Stimulated activated CD8-positive, alpha-beta memory T cell treated with anti-CD3 and anti-CD28 coated beads, Interleukin-2, amount 100 ng/mL, for 48 hours (primary cell): ENCODE measurements at regions not wholly inside any gene's neighbourhood (a gene's known extent, or its start where the extent isn't known, plus 50 kb on each side); places are given as distances from the start of the nearest gene placed in this dataset.
"Not testable (repeated sequence)": the region's sequence is repeated elsewhere in the genome, so short reads cannot be mapped to it uniquely, and the experiment has no call there.

ENCODE experiments used
- DNase-seq, 2 donors: peaks; one replicate each; pipeline ENCODE4 v3.0.0-alpha.2; 2020; ENCODE audit warnings: low read depth in 2 of 2

DNA sequence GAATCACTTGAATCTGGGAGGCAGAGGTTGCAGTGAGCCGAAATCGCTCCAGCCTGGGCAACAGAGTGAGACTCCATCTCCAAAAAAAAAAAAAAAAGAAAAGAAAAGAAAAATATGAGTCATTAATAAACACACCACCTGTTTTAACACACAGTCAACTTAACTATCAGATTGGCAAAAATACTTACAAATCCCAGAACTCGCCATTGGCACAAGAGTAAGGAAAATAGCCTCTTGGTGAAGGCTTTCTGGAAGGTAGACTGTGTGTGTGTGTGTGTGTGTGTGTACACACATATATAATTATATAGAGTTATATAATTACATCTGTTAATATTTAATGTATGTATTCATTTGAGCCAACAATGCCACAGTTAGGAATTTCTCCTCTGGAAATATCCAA, 63.7 kb upstream of the UXS1 start:
- no peak for DNase-seq

DNA sequence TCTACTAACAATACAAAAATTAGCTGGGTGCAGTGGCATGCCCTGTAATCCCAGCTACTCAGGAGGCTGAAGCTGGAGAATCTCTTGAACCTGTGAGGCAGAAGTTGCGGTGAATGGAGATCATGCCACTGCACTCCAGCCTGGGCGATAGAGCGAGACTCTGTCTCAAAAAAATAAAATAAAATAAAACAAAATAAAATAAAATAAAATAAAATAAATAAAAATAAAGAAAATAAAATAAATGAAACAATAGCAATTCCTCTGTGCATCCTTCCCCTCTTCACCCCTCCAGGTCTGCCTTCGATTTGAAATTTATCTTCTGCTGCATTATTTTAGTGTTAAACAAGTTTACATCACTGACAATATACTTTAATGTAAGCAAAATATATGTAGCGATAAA, 63.0 kb upstream of the UXS1 start:
- DNase-seq = no peak

- DNase-seq = not testable (repeated sequence)
These were observed 55.2 kb upstream of the UXS1 start for GRCh38 chr2:106249157-106249828.

DNA sequence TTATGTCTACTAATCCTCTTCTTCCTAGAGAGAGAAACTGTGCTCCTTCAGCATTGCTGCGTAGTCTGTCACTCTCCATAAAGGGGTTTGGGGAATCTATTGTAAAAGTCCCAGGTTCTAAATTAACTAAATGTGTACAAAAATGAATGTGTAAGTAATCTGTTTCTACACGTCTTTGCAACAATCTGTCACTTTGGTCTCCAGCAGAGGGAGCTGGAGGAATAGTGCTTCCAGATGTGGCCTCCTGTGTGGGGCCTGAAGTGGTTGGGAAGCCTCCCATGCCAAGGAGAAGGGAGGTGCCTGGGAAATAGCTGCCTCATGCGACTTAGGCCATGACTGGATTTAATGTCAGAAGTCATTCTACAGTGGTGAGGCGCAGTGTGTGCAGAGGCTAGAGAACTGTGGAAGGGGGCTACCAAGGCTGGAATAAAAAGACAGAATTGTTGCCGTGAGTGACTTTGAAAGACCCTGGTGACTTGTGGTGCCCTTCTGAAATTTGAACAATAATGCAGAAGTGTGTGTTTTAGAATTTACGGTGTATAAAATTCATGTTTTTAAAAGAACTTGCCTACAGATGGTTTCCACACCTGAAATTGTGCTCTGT, 54.5 kb upstream of the UXS1 start:
- not testable (repeated sequence) for DNase-seq
